T-helper 2 cell treated with Interferon-gamma antibody and Interleukin-4, amounts not matched to agents 5 μg/mL and 100 μg/mL, for 36 hours (primary cell): ENCODE measurements at regions not wholly inside any gene's neighbourhood (a gene's known extent, or its start where the extent isn't known, plus 50 kb on each side); places are given as distances from the start of the nearest gene placed in this dataset.
"Not testable (repeated sequence)": the region's sequence is repeated elsewhere in the genome, so short reads cannot be mapped to it uniquely, and the experiment has no call there.

Experiments used
- DNase-seq: peaks from one replicate; pipeline ENCODE4 v3.0.0; 2021; ENCODE audit warnings: low spot score
- H3K27ac Mint-ChIP-seq: one replicate; pipeline ENCODE4 v1.8.0; 2021; ENCODE audit warnings: mild to moderate bottlenecking, mixed read lengths
- H3K27me3 Mint-ChIP-seq: one replicate; pipeline ENCODE4 v1.8.0; 2021; ENCODE audit warnings: low read depth, mixed read lengths
- H3K36me3 Mint-ChIP-seq: one replicate; pipeline ENCODE4 v1.8.0; 2021; ENCODE audit warnings: low read depth, mixed read lengths
- H3K4me1 Mint-ChIP-seq: one replicate; pipeline ENCODE4 v1.8.0; 2021; ENCODE audit warnings: low read depth, mixed read lengths
- H3K4me3 Mint-ChIP-seq: one replicate; pipeline ENCODE4 v1.8.0; 2022; ENCODE audit warnings: mild to moderate bottlenecking, moderate library complexity, mixed read lengths
- H3K9me3 Mint-ChIP-seq: one replicate; pipeline ENCODE4 v1.8.0; 2021; ENCODE audit warnings: mixed read lengths

- no peaks in the 10 kb centered on the region for H3K36me3 Mint-ChIP-seq
- peaks cover 45% of the 10 kb centered on the region for H3K27me3 Mint-ChIP-seq
- no peak overlapping the region for H3K27ac Mint-ChIP-seq
- peaks cover 12% of the 10 kb centered on the region for H3K4me1 Mint-ChIP-seq
- no peak for DNase-seq
- no peak overlapping the region for H3K4me3 Mint-ChIP-seq
- peaks cover 13% of the 10 kb centered on the region for H3K9me3 Mint-ChIP-seq
Measured at GRCh38 chr6:27599859-27600532, 127.1 kb upstream of the ZNF184 start.

- H3K4me3 Mint-ChIP-seq, H3K9me3 Mint-ChIP-seq, DNase-seq, H3K36me3 Mint-ChIP-seq, H3K27ac Mint-ChIP-seq, H3K4me1 Mint-ChIP-seq: not testable (repeated sequence)
- H3K27me3 Mint-ChIP-seq: peaks cover 33% of the 10 kb centered on the region
Measured at GRCh38 chr6:27597031-27597567, 124.2 kb upstream of the ZNF184 start.

- Mint-ChIP-seq H3K4me1 (no peaks in the 10 kb centered on the region), H3K36me3 (no peaks in the 10 kb centered on the region), H3K4me3 (no peak overlapping the region), H3K27me3 (peaks cover 27% of the 10 kb centered on the region), H3K27ac (no peak overlapping the region), H3K9me3 (no peaks in the 10 kb centered on the region)
- no peak for DNase-seq
Measured at GRCh38 chr6:27593861-27594260, 121.0 kb upstream of the ZNF184 start.

GRCh38 chr6:27593200-27593818, 120.4 kb upstream of the ZNF184 start:
- peaks cover 26% of the 10 kb centered on the region for H3K27me3 Mint-ChIP-seq
- no peaks in the 10 kb centered on the region for H3K36me3 Mint-ChIP-seq
- DNase-seq: no peak
- H3K4me1 Mint-ChIP-seq: no peaks in the 10 kb centered on the region
- H3K27ac Mint-ChIP-seq: no peak overlapping the region
- H3K9me3 Mint-ChIP-seq: no peaks in the 10 kb centered on the region
- no peak overlapping the region for H3K4me3 Mint-ChIP-seq

- Mint-ChIP-seq H3K27ac (no peak overlapping the region), H3K27me3 (peaks cover 27% of the 10 kb centered on the region), H3K4me3 (no peak overlapping the region), H3K4me1 (no peaks in the 10 kb centered on the region), H3K36me3 (no peaks in the 10 kb centered on the region), H3K9me3 (no peaks in the 10 kb centered on the region)
- DNase-seq: peak; percentile 62
Measured at GRCh38 chr6:27592481-27593199, 119.7 kb upstream of the ZNF184 start.

- no peaks in the 10 kb centered on the region for H3K4me1 Mint-ChIP-seq
- H3K27me3 Mint-ChIP-seq: peaks cover 21% of the 10 kb centered on the region
- no peak for DNase-seq
- H3K4me3 Mint-ChIP-seq: no peak overlapping the region
- H3K36me3 Mint-ChIP-seq: no peaks in the 10 kb centered on the region
- no peaks in the 10 kb centered on the region for H3K9me3 Mint-ChIP-seq
- no peak overlapping the region for H3K27ac Mint-ChIP-seq
Measured at GRCh38 chr6:27591699-27592480, 119.0 kb upstream of the ZNF184 start.

- peaks cover 41% of the 10 kb centered on the region for H3K27me3 Mint-ChIP-seq
- not testable (repeated sequence) for H3K4me3 Mint-ChIP-seq, H3K4me1 Mint-ChIP-seq, DNase-seq, H3K36me3 Mint-ChIP-seq, H3K9me3 Mint-ChIP-seq, H3K27ac Mint-ChIP-seq
Measured at GRCh38 chr6:27585316-27585715, 112.4 kb upstream of the ZNF184 start.

- no peaks in the 10 kb centered on the region for H3K36me3 Mint-ChIP-seq
- DNase-seq: no peak
- peaks cover 41% of the 10 kb centered on the region for H3K27me3 Mint-ChIP-seq
- no peak overlapping the region for H3K27ac Mint-ChIP-seq
- peaks cover 5% of the 10 kb centered on the region for H3K4me1 Mint-ChIP-seq
- no peaks in the 10 kb centered on the region for H3K9me3 Mint-ChIP-seq
- no peak overlapping the region for H3K4me3 Mint-ChIP-seq
Measured at GRCh38 chr6:27584326-27584725, 111.4 kb upstream of the ZNF184 start.

- Mint-ChIP-seq H3K27ac (peak overlapping the region; percentile 67), H3K4me3 (peak overlapping the region; percentile 36), H3K4me1 (peaks cover 5% of the 10 kb centered on the region), H3K9me3 (no peaks in the 10 kb centered on the region), H3K27me3 (peaks cover 40% of the 10 kb centered on the region), H3K36me3 (no peaks in the 10 kb centered on the region)
- peak; percentile 31 for DNase-seq
Measured at GRCh38 chr6:27582928-27583725, 110.2 kb upstream of the ZNF184 start.

- Mint-ChIP-seq H3K36me3 (no peaks in the 10 kb centered on the region), H3K27me3 (peaks cover 25% of the 10 kb centered on the region), H3K9me3 (no peaks in the 10 kb centered on the region), H3K4me3 (no peak overlapping the region), H3K4me1 (peaks cover 5% of the 10 kb centered on the region), H3K27ac (no peak overlapping the region)
- no peak for DNase-seq
Measured at GRCh38 chr6:27579973-27580372, 107.1 kb upstream of the ZNF184 start.

GRCh38 chr6:27577922-27578321, 105.0 kb upstream of the ZNF184 start:
- Mint-ChIP-seq H3K4me1 (no peaks in the 10 kb centered on the region), H3K27me3 (peaks cover 17% of the 10 kb centered on the region), H3K36me3 (no peaks in the 10 kb centered on the region), H3K27ac (no peak overlapping the region), H3K4me3 (no peak overlapping the region), H3K9me3 (no peaks in the 10 kb centered on the region)
- DNase-seq: no peak

- peaks cover 25% of the 10 kb centered on the region for H3K27me3 Mint-ChIP-seq
- no peaks in the 10 kb centered on the region for H3K36me3 Mint-ChIP-seq
- H3K4me1 Mint-ChIP-seq: no peaks in the 10 kb centered on the region
- H3K9me3 Mint-ChIP-seq: no peaks in the 10 kb centered on the region
- no peak overlapping the region for H3K4me3 Mint-ChIP-seq
- no peak for DNase-seq
- H3K27ac Mint-ChIP-seq: no peak overlapping the region
Measured at GRCh38 chr6:27575594-27576361, 102.9 kb upstream of the ZNF184 start.
